ENCODE measurements at regions not wholly inside any gene's neighbourhood (a gene's known extent, or its start where the extent isn't known, plus 50 kb on each side); places are given as distances from the start of the nearest gene placed in this dataset.

DNA sequence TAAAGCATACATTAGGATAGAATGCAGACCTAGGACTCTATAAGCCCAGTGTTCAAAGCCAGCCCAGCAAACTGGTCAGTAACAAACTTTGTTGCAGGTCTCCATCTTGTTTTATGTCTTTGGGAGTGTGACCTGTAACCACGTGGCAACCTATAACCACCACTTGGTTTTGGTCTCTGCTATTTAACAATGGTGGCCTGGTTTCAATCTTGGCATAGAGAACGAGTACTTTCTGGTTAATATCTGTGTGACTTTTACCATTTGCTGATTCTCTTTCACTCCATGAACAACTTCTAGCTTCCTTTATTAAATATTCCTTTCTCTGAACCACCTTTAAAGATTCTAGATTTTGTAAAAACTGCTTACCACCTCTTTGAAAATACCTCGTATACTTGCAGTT lies 118.5 kb downstream of the KCNS3 start:
- Histone ChIP-seq H3K4me1 (replicated peaks; ENCODE audit: insufficient read depth) (no peaks in the 10 kb centered on the region), H3K27ac (no peak overlapping the region), H3K36me3 (ENCODE audit: low read depth) (no peaks in the 10 kb centered on the region), H3K4me2 (no peak overlapping the region), H3K27me3 (ENCODE audit: insufficient read depth, low read depth) (no peaks in the 10 kb centered on the region), H3K4me3 (no peak overlapping the region), H3K9me2 (ENCODE audit: insufficient read depth) (no peaks in the 10 kb centered on the region), H3K79me2 (ENCODE audit: low read depth) (no peaks in the 10 kb centered on the region), H4K20me1 (ENCODE audit: insufficient read depth) (no peaks in the 10 kb centered on the region), H3F3A (ENCODE audit: insufficient read depth, low read depth) (no peaks in the 10 kb centered on the region), H2AFZ (no peak overlapping the region), H3K9me3 (ENCODE audit: insufficient read depth, low read depth) (no peaks in the 10 kb centered on the region)
- ChIA-PET CTCF (no interaction called here), POLR2A (ENCODE audit: unreplicated experiment) (no interaction called here)
- TF ChIP-seq EZH2 (IDR thresholded peaks at IDR 0.05; ENCODE audit: low read depth) = no peak
- no peak for TF ChIP-seq CTCF (conservative IDR thresholded peaks at IDR 0.05)
- no peak for DNase-seq
- intact Hi-C loops (cut with micrococcal nuclease; ENCODE audit: unreplicated experiment) = no loop called here
- BruUV-seq (replicated peaks) = no TSS peak

GRCh38 chr2:17995593-17995992 lies 117.1 kb downstream of the KCNS3 start:
- Histone ChIP-seq H3K4me3 (no peak overlapping the region), H4K20me1 (ENCODE audit: insufficient read depth) (no peaks in the 10 kb centered on the region), H2AFZ (no peak overlapping the region), H3K79me2 (ENCODE audit: low read depth) (no peaks in the 10 kb centered on the region), H3K36me3 (ENCODE audit: low read depth) (no peaks in the 10 kb centered on the region), H3K9me3 (ENCODE audit: insufficient read depth, low read depth) (no peaks in the 10 kb centered on the region), H3F3A (ENCODE audit: insufficient read depth, low read depth) (no peaks in the 10 kb centered on the region), H3K27me3 (ENCODE audit: insufficient read depth, low read depth) (no peaks in the 10 kb centered on the region), H3K4me1 (replicated peaks; ENCODE audit: insufficient read depth) (no peaks in the 10 kb centered on the region), H3K27ac (no peak overlapping the region), H3K9me2 (ENCODE audit: insufficient read depth) (no peaks in the 10 kb centered on the region), H3K4me2 (no peak overlapping the region)
- CTCF ChIA-PET = no interaction called here
- no TSS peak for BruUV-seq (replicated peaks)
- TF ChIP-seq EZH2 (IDR thresholded peaks at IDR 0.05; ENCODE audit: low read depth) = no peak
- TF ChIP-seq CTCF (conservative IDR thresholded peaks at IDR 0.05) = no peak
- DNase-seq = no peak
- POLR2A ChIA-PET (ENCODE audit: unreplicated experiment) = no interaction called here
- intact Hi-C loops (cut with micrococcal nuclease; ENCODE audit: unreplicated experiment) = no loop called here

Data from PC-9 (cell line).